Endodermal cell (in vitro differentiated cells): ENCODE measurements at regions not wholly inside any gene's neighbourhood (a gene's known extent, or its start where the extent isn't known, plus 50 kb on each side); places are given as distances from the start of the nearest gene placed in this dataset.
"Not testable (repeated sequence)": the region's sequence is repeated elsewhere in the genome, so short reads cannot be mapped to it uniquely, and the experiment has no call there.

ENCODE experiments used
- DNase-seq: peaks from one replicate; pipeline ENCODE4 v3.0.0-alpha.2; 2017
- H3K27ac ChIP-seq: 2 replicates; pipeline ENCODE4 v1.5.1; 2013; ENCODE audit warnings: mild to moderate bottlenecking, low read depth, low read length, moderate library complexity
- H3K27me3 ChIP-seq: 2 replicates; pipeline ENCODE4 v1.6.1; 2013; ENCODE audit warnings: mild to moderate bottlenecking, low read length, moderate library complexity; ENCODE audit not compliant: insufficient read depth, control insufficient read depth, poor library complexity, severe bottlenecking
- H3K36me3 ChIP-seq: 2 replicates; pipeline ENCODE4 v1.7.0; 2013; ENCODE audit warnings: mild to moderate bottlenecking, low read length, moderate library complexity; ENCODE audit not compliant: control insufficient read depth, insufficient read depth
- H3K4me1 ChIP-seq: one replicate; pipeline ENCODE4 v1.7.0; 2013; ENCODE audit warnings: low read length; ENCODE audit not compliant: control insufficient read depth, insufficient read depth
- H3K4me3 ChIP-seq: 2 replicates; pipeline ENCODE4 v1.5.1; 2013; ENCODE audit warnings: mild to moderate bottlenecking, low read length, moderate library complexity
- H3K9ac ChIP-seq: 2 replicates; pipeline ENCODE4 v1.6.1; 2013; ENCODE audit warnings: mild to moderate bottlenecking, low read length, moderate library complexity; ENCODE audit not compliant: poor library complexity, severe bottlenecking; ENCODE audit errors: extremely low read depth
- H3K9me3 ChIP-seq: 2 replicates; pipeline ENCODE4 v1.6.1; 2013; ENCODE audit warnings: mild to moderate bottlenecking, low read length, moderate library complexity; ENCODE audit not compliant: control insufficient read depth
- H3K27ac Mint-ChIP-seq: 2 replicates; pipeline ENCODE4 v1.8.0; 2020; ENCODE audit warnings: mixed read lengths
- H3K27me3 Mint-ChIP-seq: 2 replicates; pipeline ENCODE4 v1.8.0; 2021; ENCODE audit warnings: mild to moderate bottlenecking, mixed read lengths; ENCODE audit not compliant: insufficient read depth
- H3K36me3 Mint-ChIP-seq: 2 replicates; pipeline ENCODE4 v1.8.0; 2020; ENCODE audit warnings: low read depth, mixed read lengths
- H3K4me1 Mint-ChIP-seq: 2 replicates; pipeline ENCODE4 v1.8.0; 2020; ENCODE audit warnings: mixed read lengths
- H3K4me3 Mint-ChIP-seq: 2 replicates; pipeline ENCODE4 v1.8.0; 2020; ENCODE audit warnings: mild to moderate bottlenecking, moderate library complexity, mixed read lengths
- H3K9me3 Mint-ChIP-seq: 2 replicates; pipeline ENCODE4 v1.8.0; 2020; ENCODE audit warnings: mild to moderate bottlenecking, mixed read lengths
- CTCF ChIP-seq: fragments of 200-600 bp; sonication (generic); conservative IDR thresholded peaks from 2 replicates; pipeline ENCODE4 v1.5.0; 2021; ENCODE audit warnings: antibody characterized with exemption, mild to moderate bottlenecking
- WGBS, 2 experiments: methylation state at CpG; one replicate each; pipeline versions ENCODE4 v1.1.5 to v1.1.7; 2013; ENCODE audit warnings: missing lambda C conversion rate in 2 of 2, mixed read lengths in 1 of 2; ENCODE audit not compliant: insufficient coverage in 1 of 2, insufficient read length in 1 of 2; 5-methylcytosine and 5-hydroxymethylcytosine counted together

- H3K27me3 Mint-ChIP-seq, H3K27me3 ChIP-seq, H3K4me3 Mint-ChIP-seq, H3K4me3 ChIP-seq, DNase-seq, H3K4me1 ChIP-seq: not testable (repeated sequence)
- peaks cover 47% of the 10 kb centered on the region for H3K4me1 Mint-ChIP-seq
- Histone ChIP-seq H3K9ac (peak overlapping the region; percentile 43), H3K9me3 (peaks cover 14% of the 10 kb centered on the region), H3K36me3 (peaks cover 18% of the 10 kb centered on the region), H3K27ac (peak overlapping the region; percentile 41)
- peaks cover 59% of the 10 kb centered on the region for H3K36me3 Mint-ChIP-seq
- H3K27ac Mint-ChIP-seq: peak overlapping the region; percentile 86
- H3K9me3 Mint-ChIP-seq: peaks cover 71% of the 10 kb centered on the region
- WGBS, 2 experiments: 60 to 67% methylated on average over 2 to 5 of the region's 5 CpGs
Observed at GRCh38 chr3:125838857-125839256, 130.1 kb upstream of the ROPN1B start.

GRCh38 chr3:125840465-125840864 is 128.5 kb upstream of the ROPN1B start:
- not testable (repeated sequence) for H3K4me1 ChIP-seq
- 95 to 100% methylated on average over 1 to 3 of the region's 3 CpGs for WGBS, 2 experiments

GRCh38 chr3:125847966-125848365 is 121.0 kb upstream of the ROPN1B start:
- not testable (repeated sequence) for H3K4me3 ChIP-seq, H3K4me1 ChIP-seq, H3K27me3 Mint-ChIP-seq, H3K27me3 ChIP-seq, H3K27ac Mint-ChIP-seq, H3K4me1 Mint-ChIP-seq, H3K9ac ChIP-seq, DNase-seq, H3K4me3 Mint-ChIP-seq, H3K27ac ChIP-seq
- WGBS, 2 experiments: 93 to 98% methylated on average over 13 to 15 of the region's 15 CpGs
- peaks cover 65% of the 10 kb centered on the region for H3K9me3 Mint-ChIP-seq
- peaks cover 39% of the 10 kb centered on the region for H3K36me3 ChIP-seq
- peaks cover 42% of the 10 kb centered on the region for H3K9me3 ChIP-seq
- peaks cover 83% of the 10 kb centered on the region for H3K36me3 Mint-ChIP-seq

More at GRCh38 chr3:125840465-125840864, 128.5 kb upstream of the ROPN1B start:
- not testable (repeated sequence) for H3K9ac ChIP-seq, DNase-seq, H3K4me3 ChIP-seq, H3K27ac ChIP-seq, H3K27ac Mint-ChIP-seq, H3K27me3 ChIP-seq, H3K4me3 Mint-ChIP-seq, H3K27me3 Mint-ChIP-seq
- peaks cover 32% of the 10 kb centered on the region for H3K4me1 Mint-ChIP-seq
- peaks cover 19% of the 10 kb centered on the region for H3K9me3 ChIP-seq
- H3K36me3 Mint-ChIP-seq: peaks cover 60% of the 10 kb centered on the region
- peaks cover 65% of the 10 kb centered on the region for H3K9me3 Mint-ChIP-seq
- peaks cover 25% of the 10 kb centered on the region for H3K36me3 ChIP-seq

- peaks cover 58% of the 10 kb centered on the region for H3K36me3 Mint-ChIP-seq
- H3K27me3 ChIP-seq, H3K4me3 ChIP-seq, H3K9ac ChIP-seq, H3K4me1 Mint-ChIP-seq, DNase-seq, H3K27ac Mint-ChIP-seq, H3K4me3 Mint-ChIP-seq, H3K4me1 ChIP-seq, H3K27me3 Mint-ChIP-seq, H3K27ac ChIP-seq: not testable (repeated sequence)
- peaks cover 51% of the 10 kb centered on the region for H3K9me3 Mint-ChIP-seq
- Histone ChIP-seq H3K9me3 (peaks cover 21% of the 10 kb centered on the region), H3K36me3 (peaks cover 10% of the 10 kb centered on the region)
- WGBS, 2 experiments: 100% methylated on average over 1 of the region's 2 CpGs; no CpG with 5 or more reads in 1 of the 2 experiments
Observed at GRCh38 chr3:125855006-125855405, 114.0 kb upstream of the ROPN1B start.

GRCh38 chr3:125860547-125860946 is 108.4 kb upstream of the ROPN1B start:
- TF ChIP-seq CTCF: peak; percentile 57
- H3K4me1 ChIP-seq, H3K27ac ChIP-seq, H3K27me3 Mint-ChIP-seq, H3K27ac Mint-ChIP-seq, H3K4me3 ChIP-seq, H3K9ac ChIP-seq, H3K4me3 Mint-ChIP-seq, H3K27me3 ChIP-seq, DNase-seq: not testable (repeated sequence)
- Mint-ChIP-seq H3K36me3 (peaks cover 62% of the 10 kb centered on the region), H3K9me3 (peaks cover 30% of the 10 kb centered on the region), H3K4me1 (peaks cover 15% of the 10 kb centered on the region)
- peaks cover 13% of the 10 kb centered on the region for H3K9me3 ChIP-seq
- WGBS, 2 experiments: 91 to 100% methylated on average over 1 to 3 of the region's 3 CpGs
- peaks cover 19% of the 10 kb centered on the region for H3K36me3 ChIP-seq

- not testable (repeated sequence) for H3K27ac ChIP-seq
- H3K4me1 Mint-ChIP-seq: peaks cover 33% of the 10 kb centered on the region
Observed at GRCh38 chr3:125862841-125863254, 106.1 kb upstream of the ROPN1B start.

More at GRCh38 chr3:125862841-125863254, 106.1 kb upstream of the ROPN1B start:
- H3K9me3 Mint-ChIP-seq: peaks cover 29% of the 10 kb centered on the region
- WGBS, 2 experiments: 43 to 73% methylated on average over 1 to 3 of the region's 5 CpGs
- H3K27me3 ChIP-seq, H3K9ac ChIP-seq, H3K4me3 ChIP-seq, H3K9me3 ChIP-seq, H3K4me1 ChIP-seq, H3K27me3 Mint-ChIP-seq, H3K4me3 Mint-ChIP-seq: not testable (repeated sequence)
- H3K36me3 Mint-ChIP-seq: peaks cover 65% of the 10 kb centered on the region
- peaks cover 19% of the 10 kb centered on the region for H3K36me3 ChIP-seq
- peak overlapping the region; percentile 78 for H3K27ac Mint-ChIP-seq
- DNase-seq: peak; percentile 82
